ENCODE measurements at regions not wholly inside any gene's neighbourhood (a gene's known extent, or its start where the extent isn't known, plus 50 kb on each side); places are given as distances from the start of the nearest gene placed in this dataset.

GRCh38 chr2:126754240-126755004 is 98.5 kb downstream of the GYPC start:
- H3K36me3 ChIP-seq (ENCODE audit: insufficient read depth, insufficient read length, low read length): no peaks in the 10 kb centered on the region
- no peak overlapping the region for H3K9ac ChIP-seq (ENCODE audit: insufficient read length, low read depth)
- no peaks in the 10 kb centered on the region for H3K27me3 ChIP-seq (ENCODE audit: insufficient read depth, insufficient read length)
- DNase-seq (ENCODE audit: low read depth, low spot score): no peak
- no peak overlapping the region for H3K4me3 ChIP-seq (ENCODE audit: insufficient read length, low read depth)
- peaks cover 8% of the 10 kb centered on the region for H3K4me1 ChIP-seq (ENCODE audit: insufficient read depth, insufficient read length)
- peaks cover 14% of the 10 kb centered on the region for H3K9me3 ChIP-seq (ENCODE audit: insufficient read depth, low read length)
- TF ChIP-seq YY1 (IDR thresholded peaks at IDR 0.05; ENCODE audit: insufficient read depth, insufficient read length) (no peak), ZNF274 (IDR thresholded peaks at IDR 0.05; ENCODE audit: low read depth, low read length) (no peak), SUZ12 (IDR thresholded peaks at IDR 0.05; ENCODE audit: extremely low read depth, insufficient read depth, insufficient read length) (no peak)

- Histone ChIP-seq H3K36me3 (ENCODE audit: insufficient read depth, insufficient read length, low read length) (no peaks in the 10 kb centered on the region), H3K4me3 (ENCODE audit: insufficient read length, low read depth) (no peak overlapping the region), H3K4me1 (ENCODE audit: insufficient read depth, insufficient read length) (peaks cover 8% of the 10 kb centered on the region), H3K9ac (ENCODE audit: insufficient read length, low read depth) (no peak overlapping the region), H3K27me3 (ENCODE audit: insufficient read depth, insufficient read length) (no peaks in the 10 kb centered on the region), H3K9me3 (ENCODE audit: insufficient read depth, low read length) (peaks cover 14% of the 10 kb centered on the region)
- TF ChIP-seq SUZ12 (IDR thresholded peaks at IDR 0.05; ENCODE audit: extremely low read depth, insufficient read depth, insufficient read length) (no peak), ZNF274 (IDR thresholded peaks at IDR 0.05; ENCODE audit: low read depth, low read length) (no peak), YY1 (IDR thresholded peaks at IDR 0.05; ENCODE audit: insufficient read depth, insufficient read length) (no peak)
- DNase-seq (ENCODE audit: low read depth, low spot score): no peak
These were observed 100.2 kb downstream of the GYPC start for GRCh38 chr2:126756125-126756524.

GRCh38 chr2:126761256-126761980 is 105.5 kb downstream of the GYPC start:
- no peak for DNase-seq (ENCODE audit: low read depth, low spot score)
- H3K9me3 ChIP-seq (ENCODE audit: insufficient read depth, low read length): peaks cover 16% of the 10 kb centered on the region

GRCh38 chr2:126761981-126762878 is 106.3 kb downstream of the GYPC start:
- H3K9ac ChIP-seq (ENCODE audit: insufficient read length, low read depth): no peak overlapping the region
- DNase-seq (ENCODE audit: low read depth, low spot score): no peak
- no peak overlapping the region for H3K4me3 ChIP-seq (ENCODE audit: insufficient read length, low read depth)
- TF ChIP-seq YY1 (IDR thresholded peaks at IDR 0.05; ENCODE audit: insufficient read depth, insufficient read length): no peak
- no peak for TF ChIP-seq SUZ12 (IDR thresholded peaks at IDR 0.05; ENCODE audit: extremely low read depth, insufficient read depth, insufficient read length)
- no peak for TF ChIP-seq ZNF274 (IDR thresholded peaks at IDR 0.05; ENCODE audit: low read depth, low read length)
- H3K4me1 ChIP-seq (ENCODE audit: insufficient read depth, insufficient read length): no peaks in the 10 kb centered on the region
- H3K9me3 ChIP-seq (ENCODE audit: insufficient read depth, low read length): peaks cover 10% of the 10 kb centered on the region
- no peaks in the 10 kb centered on the region for H3K36me3 ChIP-seq (ENCODE audit: insufficient read depth, insufficient read length, low read length)
- H3K27me3 ChIP-seq (ENCODE audit: insufficient read depth, insufficient read length): no peaks in the 10 kb centered on the region

More at GRCh38 chr2:126761256-126761980, 105.5 kb downstream of the GYPC start:
- Histone ChIP-seq H3K4me1 (ENCODE audit: insufficient read depth, insufficient read length) (no peaks in the 10 kb centered on the region), H3K27me3 (ENCODE audit: insufficient read depth, insufficient read length) (no peaks in the 10 kb centered on the region), H3K36me3 (ENCODE audit: insufficient read depth, insufficient read length, low read length) (no peaks in the 10 kb centered on the region), H3K4me3 (ENCODE audit: insufficient read length, low read depth) (no peak overlapping the region), H3K9ac (ENCODE audit: insufficient read length, low read depth) (no peak overlapping the region)
- TF ChIP-seq ZNF274 (IDR thresholded peaks at IDR 0.05; ENCODE audit: low read depth, low read length) (no peak), YY1 (IDR thresholded peaks at IDR 0.05; ENCODE audit: insufficient read depth, insufficient read length) (no peak), SUZ12 (IDR thresholded peaks at IDR 0.05; ENCODE audit: extremely low read depth, insufficient read depth, insufficient read length) (no peak)

GRCh38 chr2:126764686-126765265 is 108.8 kb downstream of the GYPC start:
- Histone ChIP-seq H3K4me1 (ENCODE audit: insufficient read depth, insufficient read length) (no peaks in the 10 kb centered on the region), H3K9ac (ENCODE audit: insufficient read length, low read depth) (no peak overlapping the region), H3K4me3 (ENCODE audit: insufficient read length, low read depth) (no peak overlapping the region), H3K36me3 (ENCODE audit: insufficient read depth, insufficient read length, low read length) (no peaks in the 10 kb centered on the region), H3K27me3 (ENCODE audit: insufficient read depth, insufficient read length) (no peaks in the 10 kb centered on the region), H3K9me3 (ENCODE audit: insufficient read depth, low read length) (peaks cover 10% of the 10 kb centered on the region)
- no peak for TF ChIP-seq YY1 (IDR thresholded peaks at IDR 0.05; ENCODE audit: insufficient read depth, insufficient read length)
- no peak for TF ChIP-seq ZNF274 (IDR thresholded peaks at IDR 0.05; ENCODE audit: low read depth, low read length)
- no peak for TF ChIP-seq SUZ12 (IDR thresholded peaks at IDR 0.05; ENCODE audit: extremely low read depth, insufficient read depth, insufficient read length)
- no peak for DNase-seq (ENCODE audit: low read depth, low spot score)

- Histone ChIP-seq H3K9me3 (ENCODE audit: insufficient read depth, low read length) (peaks cover 10% of the 10 kb centered on the region), H3K27me3 (ENCODE audit: insufficient read depth, insufficient read length) (no peaks in the 10 kb centered on the region), H3K4me1 (ENCODE audit: insufficient read depth, insufficient read length) (no peaks in the 10 kb centered on the region), H3K9ac (ENCODE audit: insufficient read length, low read depth) (no peak overlapping the region), H3K4me3 (ENCODE audit: insufficient read length, low read depth) (no peak overlapping the region), H3K36me3 (ENCODE audit: insufficient read depth, insufficient read length, low read length) (no peaks in the 10 kb centered on the region)
- no peak for TF ChIP-seq ZNF274 (IDR thresholded peaks at IDR 0.05; ENCODE audit: low read depth, low read length)
- no peak for TF ChIP-seq SUZ12 (IDR thresholded peaks at IDR 0.05; ENCODE audit: extremely low read depth, insufficient read depth, insufficient read length)
- TF ChIP-seq YY1 (IDR thresholded peaks at IDR 0.05; ENCODE audit: insufficient read depth, insufficient read length): no peak
- DNase-seq (ENCODE audit: low read depth, low spot score): no peak
These were observed 109.4 kb downstream of the GYPC start for GRCh38 chr2:126765395-126765794.
